ENCODE measurements at regions not wholly inside any gene's neighbourhood (a gene's known extent, or its start where the extent isn't known, plus 50 kb on each side); places are given as distances from the start of the nearest gene placed in this dataset.
A peak's percentile ranks its signal among the peaks of the same experiment; 100 is the strongest.
"Not testable (repeated sequence)": the region's sequence is repeated elsewhere in the genome, so short reads cannot be mapped to it uniquely, and the experiment has no call there.

- Mint-ChIP-seq H3K36me3 (ENCODE audit: low read depth) (peaks cover 58% of the 10 kb centered on the region), H3K27ac (peak overlapping the region; percentile 21)
- intact Hi-C loops (cut with micrococcal nuclease); H3K9me3 Mint-ChIP-seq; DNase-seq (ENCODE audit: low spot score); H3K27me3 Mint-ChIP-seq (ENCODE audit: low read depth); H3K4me1 Mint-ChIP-seq (ENCODE audit: low read depth); H3K4me3 Mint-ChIP-seq (ENCODE audit: low read depth): not testable (repeated sequence)
These were observed 62.1 kb upstream of the APOD start for GRCh38 chr3:195645872-195646271.

- intact Hi-C loops (cut with micrococcal nuclease); H3K9me3 Mint-ChIP-seq; H3K4me3 Mint-ChIP-seq (ENCODE audit: low read depth); H3K27me3 Mint-ChIP-seq (ENCODE audit: low read depth); DNase-seq (ENCODE audit: low spot score): not testable (repeated sequence)
- peaks cover 54% of the 10 kb centered on the region for H3K36me3 Mint-ChIP-seq (ENCODE audit: low read depth)
- peaks cover 10% of the 10 kb centered on the region for H3K4me1 Mint-ChIP-seq (ENCODE audit: low read depth)
- H3K27ac Mint-ChIP-seq: peak overlapping the region; percentile 22
These were observed 59.5 kb upstream of the APOD start for GRCh38 chr3:195643245-195643644.

GRCh38 chr3:195642311-195642710 is 58.6 kb upstream of the APOD start:
- H3K4me1 Mint-ChIP-seq (ENCODE audit: low read depth): peaks cover 16% of the 10 kb centered on the region
- intact Hi-C loops (cut with micrococcal nuclease); H3K27me3 Mint-ChIP-seq (ENCODE audit: low read depth); H3K4me3 Mint-ChIP-seq (ENCODE audit: low read depth); DNase-seq (ENCODE audit: low spot score); H3K9me3 Mint-ChIP-seq; H3K27ac Mint-ChIP-seq: not testable (repeated sequence)
- peaks cover 53% of the 10 kb centered on the region for H3K36me3 Mint-ChIP-seq (ENCODE audit: low read depth)

DNA sequence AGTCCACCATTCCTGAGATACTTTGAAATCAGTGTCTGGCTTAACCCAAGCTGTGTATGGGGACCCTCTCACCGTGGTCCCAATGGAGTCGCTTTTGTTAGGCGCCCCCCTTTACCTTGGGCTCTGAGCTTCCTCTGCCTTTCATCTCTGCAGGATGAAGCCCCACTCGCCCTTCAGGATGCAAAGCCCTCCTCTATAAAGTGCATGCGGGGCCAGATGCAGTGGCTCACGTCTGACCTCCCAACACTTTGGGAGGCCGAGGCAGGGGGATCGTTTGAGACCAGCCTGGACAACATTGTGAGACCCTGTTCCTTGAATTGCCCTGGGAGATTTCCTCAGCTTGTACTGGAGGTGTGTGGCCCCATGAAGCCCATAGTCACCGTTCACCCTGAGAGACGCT is 54.7 kb upstream of the APOD start:
- H3K27ac Mint-ChIP-seq; DNase-seq (ENCODE audit: low spot score); H3K9me3 Mint-ChIP-seq; H3K27me3 Mint-ChIP-seq (ENCODE audit: low read depth); H3K4me3 Mint-ChIP-seq (ENCODE audit: low read depth); intact Hi-C loops (cut with micrococcal nuclease): not testable (repeated sequence)
- H3K4me1 Mint-ChIP-seq (ENCODE audit: low read depth): peaks cover 24% of the 10 kb centered on the region
- H3K36me3 Mint-ChIP-seq (ENCODE audit: low read depth): peaks cover 49% of the 10 kb centered on the region

DNA sequence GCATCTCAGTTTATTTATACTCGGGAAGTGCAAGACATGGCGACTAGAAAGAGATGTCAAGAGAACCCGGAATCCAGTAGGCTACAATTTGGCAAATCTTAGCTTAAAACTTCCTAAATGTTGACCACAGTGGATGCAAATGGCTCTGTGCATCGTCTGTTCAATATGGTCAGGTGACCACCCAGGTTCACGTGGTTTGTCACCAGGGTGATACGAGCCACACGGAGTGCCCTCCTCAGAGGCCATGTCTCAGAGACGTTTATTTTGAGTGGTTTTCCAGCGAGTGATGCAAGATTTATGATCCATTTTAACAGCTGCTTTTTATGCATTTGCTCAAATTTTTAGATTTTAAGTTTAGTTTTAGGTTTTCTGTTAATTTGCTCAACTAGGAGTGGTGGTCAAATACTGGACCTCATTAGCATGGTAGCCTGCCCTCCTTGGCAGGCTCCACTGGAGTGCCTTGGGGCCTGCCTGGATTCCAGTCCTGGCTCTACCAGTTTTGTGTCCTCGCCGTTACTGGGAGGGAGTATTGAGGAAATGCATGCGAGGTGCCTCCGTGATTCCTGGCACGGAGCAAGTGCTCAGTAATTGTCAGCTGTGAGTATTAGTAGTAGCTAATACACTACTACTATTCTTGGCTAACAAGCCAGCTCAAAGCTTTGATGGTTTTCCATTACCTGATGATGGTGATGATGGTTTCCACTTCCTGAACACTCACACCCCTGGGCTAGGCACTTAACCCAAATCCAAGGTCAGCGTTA is 53.9 kb upstream of the APOD start:
- H3K4me3 Mint-ChIP-seq (ENCODE audit: low read depth): peak overlapping the region; percentile 77
- peak overlapping the region; percentile 77 for H3K27ac Mint-ChIP-seq
- peaks cover 41% of the 10 kb centered on the region for H3K36me3 Mint-ChIP-seq (ENCODE audit: low read depth)
- H3K9me3 Mint-ChIP-seq; DNase-seq (ENCODE audit: low spot score); H3K27me3 Mint-ChIP-seq (ENCODE audit: low read depth); intact Hi-C loops (cut with micrococcal nuclease): not testable (repeated sequence)
- peaks cover 28% of the 10 kb centered on the region for H3K4me1 Mint-ChIP-seq (ENCODE audit: low read depth)

- Mint-ChIP-seq H3K36me3 (ENCODE audit: low read depth) (peaks cover 34% of the 10 kb centered on the region), H3K4me3 (ENCODE audit: low read depth) (peak overlapping the region; percentile 77), H3K4me1 (ENCODE audit: low read depth) (peaks cover 29% of the 10 kb centered on the region), H3K27ac (peak overlapping the region; percentile 77)
- DNase-seq (ENCODE audit: low spot score); H3K27me3 Mint-ChIP-seq (ENCODE audit: low read depth); intact Hi-C loops (cut with micrococcal nuclease); H3K9me3 Mint-ChIP-seq: not testable (repeated sequence)
These were observed 53.3 kb upstream of the APOD start for GRCh38 chr3:195637011-195637410.

DNA sequence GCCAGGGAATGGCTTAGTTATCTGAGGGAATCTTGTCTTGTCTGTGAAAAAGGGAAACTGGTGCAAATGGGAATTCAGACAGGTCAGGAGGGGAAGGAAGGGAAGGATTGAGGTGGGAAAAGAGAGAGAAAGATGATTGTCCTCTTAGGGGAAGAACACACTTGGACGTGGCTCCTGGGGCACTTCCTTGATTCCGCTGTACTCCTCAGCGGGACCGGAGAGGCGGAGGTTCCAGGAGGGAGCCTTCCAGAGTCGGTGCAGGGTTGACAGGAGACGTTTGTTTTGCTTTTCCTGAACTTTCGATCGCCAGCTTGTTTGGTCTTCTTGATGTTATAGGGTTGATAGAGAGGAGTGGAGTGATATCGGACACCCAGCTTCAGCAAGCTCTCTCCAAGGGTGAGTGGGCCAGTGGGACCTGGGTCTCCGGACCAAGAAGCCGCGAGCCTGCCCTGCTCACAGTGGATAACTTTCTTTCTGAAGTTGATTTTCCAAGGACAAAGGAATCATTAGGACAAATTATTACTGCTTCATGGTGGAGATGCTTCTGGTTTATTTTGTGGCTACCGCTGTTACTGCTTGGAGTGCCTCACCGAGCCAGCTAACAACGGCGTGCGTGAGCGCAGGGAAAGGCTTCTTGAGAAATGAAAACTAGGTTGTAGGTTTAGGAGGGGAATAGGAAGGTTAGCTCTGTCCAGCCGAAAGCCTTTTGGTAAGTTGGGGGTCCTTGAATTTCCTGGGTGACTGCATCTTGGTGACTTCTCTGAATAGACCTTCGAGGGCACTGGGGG is 52.4 kb upstream of the APOD start:
- H3K27me3 Mint-ChIP-seq (ENCODE audit: low read depth); H3K9me3 Mint-ChIP-seq; intact Hi-C loops (cut with micrococcal nuclease): not testable (repeated sequence)
- peak overlapping the region; percentile 81 for H3K27ac Mint-ChIP-seq
- DNase-seq (ENCODE audit: low spot score): peak; percentile 11
- peaks cover 29% of the 10 kb centered on the region for H3K4me1 Mint-ChIP-seq (ENCODE audit: low read depth)
- peak overlapping the region; percentile 82 for H3K4me3 Mint-ChIP-seq (ENCODE audit: low read depth)
- peaks cover 28% of the 10 kb centered on the region for H3K36me3 Mint-ChIP-seq (ENCODE audit: low read depth)

- H3K4me1 Mint-ChIP-seq (ENCODE audit: low read depth): peaks cover 32% of the 10 kb centered on the region
- H3K27me3 Mint-ChIP-seq (ENCODE audit: low read depth); H3K4me3 Mint-ChIP-seq (ENCODE audit: low read depth); H3K27ac Mint-ChIP-seq; intact Hi-C loops (cut with micrococcal nuclease); H3K9me3 Mint-ChIP-seq: not testable (repeated sequence)
- peaks cover 24% of the 10 kb centered on the region for H3K36me3 Mint-ChIP-seq (ENCODE audit: low read depth)
- peak; percentile 21 for DNase-seq (ENCODE audit: low spot score)
These were observed 51.6 kb upstream of the APOD start for GRCh38 chr3:195635262-195635873.

- H3K27me3 Mint-ChIP-seq (ENCODE audit: low read depth); H3K9me3 Mint-ChIP-seq; intact Hi-C loops (cut with micrococcal nuclease); H3K27ac Mint-ChIP-seq: not testable (repeated sequence)
- H3K4me1 Mint-ChIP-seq (ENCODE audit: low read depth): peaks cover 32% of the 10 kb centered on the region
- peaks cover 22% of the 10 kb centered on the region for H3K36me3 Mint-ChIP-seq (ENCODE audit: low read depth)
- DNase-seq (ENCODE audit: low spot score): peak; percentile 64
- peak overlapping the region; percentile 21 for H3K4me3 Mint-ChIP-seq (ENCODE audit: low read depth)
These were observed 50.9 kb upstream of the APOD start for GRCh38 chr3:195634426-195635261.

All from activated T-helper 2 cell treated with anti-CD3 and anti-CD28 coated beads, Interferon-gamma antibody, Interleukin-2, Interleukin-4, amounts not matched to agents 10 μg/mL and 5 μg/mL and 100 μg/mL, durations not matched to agents 14 hours and 24 hours and 36 hours (primary cell).